ENCODE measurements at regions not wholly inside any gene's neighbourhood (a gene's known extent, or its start where the extent isn't known, plus 50 kb on each side); places are given as distances from the start of the nearest gene placed in this dataset.

DNA sequence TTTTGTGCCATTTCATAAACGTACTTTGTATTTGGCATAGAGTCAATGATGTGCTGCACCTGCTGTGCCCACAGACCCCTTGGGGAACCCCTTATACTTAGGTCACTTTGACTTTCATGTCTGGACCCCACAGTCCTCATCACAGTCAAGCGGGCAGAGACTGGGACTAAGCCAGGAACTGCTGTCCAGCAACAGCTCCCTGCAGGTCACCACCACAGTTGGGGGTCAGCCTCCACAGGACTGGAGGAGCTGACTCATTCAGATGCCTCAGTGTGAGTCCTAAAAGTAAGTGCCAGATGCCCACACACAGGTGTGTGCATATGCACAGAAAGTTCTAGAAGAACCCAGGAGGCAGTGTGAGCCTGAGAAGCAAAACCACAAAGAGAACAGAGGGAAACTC lies 339.8 kb downstream of the GABRB3 start:
- Histone ChIP-seq H3K27ac (no peak overlapping the region), H3K4me1 (no peaks in the 10 kb centered on the region), H3K36me3 (replicated peaks in 1 of 2; ENCODE audit: insufficient read depth in 1 of 2, low read depth in 2 of 2) (no peaks in the 10 kb centered on the region), H3K4me3 (no peak overlapping the region), H3K27me3 (no peaks in the 10 kb centered on the region), H3K9me3 (no peaks in the 10 kb centered on the region)
- WGBS, 2 donors = 53 to 60% methylated on average over 2 of the region's 2 CpGs
- intact Hi-C loops (cut with DNase I) = no loop called here
- TF ChIP-seq POLR2A (IDR thresholded peaks at IDR 0.05) (no peak), CTCF (IDR thresholded peaks at IDR 0.05) (no peak)
- DNase-seq = no peak
- no peak for ATAC-seq

- H3K27me3 ChIP-seq = no peaks in the 10 kb centered on the region
- TF ChIP-seq POLR2A (IDR thresholded peaks at IDR 0.05) = no peak
- TF ChIP-seq CTCF (IDR thresholded peaks at IDR 0.05) = no peak
- intact Hi-C loops (cut with DNase I) = no loop called here
Observed at GRCh38 chr15:26421065-26421464, 351.8 kb downstream of the GABRB3 start.

DNA sequence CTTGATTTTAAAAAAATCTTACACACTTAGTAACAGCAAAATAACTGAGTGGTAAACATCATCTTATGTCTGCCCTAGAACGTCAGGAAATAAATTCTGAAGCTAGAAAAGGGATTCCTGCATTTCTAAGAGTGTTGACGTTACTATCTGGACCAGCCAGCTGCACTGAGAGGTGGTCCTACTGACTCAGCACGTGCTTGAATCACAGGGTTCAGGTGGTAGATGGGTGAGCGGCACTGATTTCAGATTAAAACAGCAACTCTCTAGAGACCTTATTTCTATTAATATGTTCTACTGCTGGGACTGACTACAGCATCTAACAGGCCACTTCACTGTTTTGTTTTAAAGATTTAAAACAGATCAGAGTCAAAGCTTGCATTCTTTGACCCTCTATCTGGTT lies 377.2 kb downstream of the GABRB3 start:
- Histone ChIP-seq H3K27me3 (no peaks in the 10 kb centered on the region), H3K9me3 (no peaks in the 10 kb centered on the region), H3K4me1 (peaks cover 10% of the 10 kb centered on the region), H3K36me3 (replicated peaks in 1 of 2; ENCODE audit: insufficient read depth in 1 of 2, low read depth in 2 of 2) (no peaks in the 10 kb centered on the region), H3K27ac (no peak overlapping the region), H3K4me3 (no peak overlapping the region)
- DNase-seq = no peak
- TF ChIP-seq CTCF (IDR thresholded peaks at IDR 0.05) = no peak
- no peak for TF ChIP-seq POLR2A (IDR thresholded peaks at IDR 0.05)
- no peak for ATAC-seq
- intact Hi-C loops (cut with DNase I) = no loop called here
- WGBS, 2 donors = 71 to 72% methylated on average over 4 of the region's 4 CpGs

More at GRCh38 chr15:26421065-26421464, 351.8 kb downstream of the GABRB3 start:
- H3K27ac ChIP-seq = no peak overlapping the region
- no peak overlapping the region for H3K4me3 ChIP-seq
- no peak for ATAC-seq
- DNase-seq = no peak
- no peaks in the 10 kb centered on the region for H3K4me1 ChIP-seq
- 72 to 87% methylated on average over 2 of the region's 2 CpGs for WGBS, 2 donors
- no peaks in the 10 kb centered on the region for H3K36me3 ChIP-seq (replicated peaks in 1 of 2; ENCODE audit: insufficient read depth in 1 of 2, low read depth in 2 of 2)
- H3K9me3 ChIP-seq = no peaks in the 10 kb centered on the region

DNA sequence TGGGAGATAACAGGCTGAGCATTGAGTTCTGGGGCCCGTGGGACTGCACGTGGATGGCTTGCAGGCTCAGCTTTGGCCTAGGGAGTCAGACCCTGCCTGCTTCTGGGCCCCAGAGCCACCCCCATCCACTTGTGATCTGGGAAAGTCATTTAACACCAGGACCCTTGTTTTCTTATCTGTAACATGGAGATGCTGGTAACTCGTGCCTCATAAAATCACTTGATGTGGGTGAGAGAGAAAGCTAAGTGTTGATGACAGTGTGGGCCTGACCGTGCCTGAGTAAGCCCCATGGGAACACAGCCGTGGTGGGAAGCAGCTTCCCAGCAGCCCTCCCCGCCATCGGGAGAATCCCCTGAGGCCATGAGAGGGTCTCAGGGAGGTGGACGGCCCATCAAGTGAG lies 378.1 kb downstream of the GABRB3 start:
- no peak for ATAC-seq
- intact Hi-C loops (cut with DNase I) = no loop called here
- no peak overlapping the region for H3K4me3 ChIP-seq
- no peak for DNase-seq
- H3K4me1 ChIP-seq = peaks cover 10% of the 10 kb centered on the region
- H3K36me3 ChIP-seq (replicated peaks in 1 of 2; ENCODE audit: insufficient read depth in 1 of 2, low read depth in 2 of 2) = no peaks in the 10 kb centered on the region
- TF ChIP-seq CTCF (IDR thresholded peaks at IDR 0.05) (no peak), POLR2A (IDR thresholded peaks at IDR 0.05) (no peak)
- no peaks in the 10 kb centered on the region for H3K9me3 ChIP-seq
- 62 to 75% methylated on average over 5 to 8 of the region's 8 CpGs for WGBS, 2 donors
- no peaks in the 10 kb centered on the region for H3K27me3 ChIP-seq
- H3K27ac ChIP-seq = no peak overlapping the region

DNA sequence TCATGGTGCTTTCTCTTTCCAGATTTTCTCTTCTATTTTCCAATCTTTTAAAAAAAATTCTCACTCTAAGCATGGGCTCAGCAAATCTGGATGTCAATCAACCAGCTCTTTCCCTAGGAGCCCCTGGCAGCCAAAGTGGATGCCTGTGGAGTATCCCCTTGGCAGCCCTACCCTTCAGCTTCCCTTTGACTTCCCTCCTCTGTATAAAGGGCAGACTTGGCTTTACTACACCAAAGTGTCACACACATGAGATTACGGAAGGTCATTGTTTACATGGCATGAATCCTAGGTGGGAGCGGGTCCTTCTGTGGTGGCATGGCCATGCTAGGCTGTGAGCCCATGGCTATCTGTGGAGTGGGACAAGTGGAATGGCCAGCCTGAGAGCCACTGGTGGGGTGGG lies 379.9 kb downstream of the GABRB3 start:
- Histone ChIP-seq H3K4me1 (peaks cover 10% of the 10 kb centered on the region), H3K27ac (no peak overlapping the region), H3K9me3 (no peaks in the 10 kb centered on the region), H3K27me3 (no peaks in the 10 kb centered on the region), H3K36me3 (replicated peaks in 1 of 2; ENCODE audit: insufficient read depth in 1 of 2, low read depth in 2 of 2) (no peaks in the 10 kb centered on the region), H3K4me3 (no peak overlapping the region)
- DNase-seq = no peak
- intact Hi-C loops (cut with DNase I) = no loop called here
- no peak for ATAC-seq
- no peak for TF ChIP-seq POLR2A (IDR thresholded peaks at IDR 0.05)
- no peak for TF ChIP-seq CTCF (IDR thresholded peaks at IDR 0.05)
- WGBS, 2 donors = 69 to 83% methylated on average over 2 of the region's 2 CpGs

Data from body of pancreas (tissue), 4 donors.